Upper lobe of left lung (tissue), 6 donors: ENCODE measurements at regions not wholly inside any gene's neighbourhood (a gene's known extent, or its start where the extent isn't known, plus 50 kb on each side); places are given as distances from the start of the nearest gene placed in this dataset.

Experiments
- ATAC-seq, 2 donors: fragments of 200-7000 bp; cut with Tn5 transposase; one replicate each; pipeline ENCODE4 v1.9.1; 2022; ENCODE audit warnings: mild to moderate bottlenecking in 2 of 2, moderate library complexity in 2 of 2; ENCODE audit not compliant: low FRiP score in 2 of 2
- DNase-seq, 2 donors: peaks; one replicate each; pipeline ENCODE4 v3.0.0-alpha.2; 2019 to 2020
- H3K27ac ChIP-seq, 4 donors: fragments of 200-600 bp; sonication (generic); one replicate each; pipeline ENCODE4 v1.5.1; 2016 to 2019
- H3K27me3 ChIP-seq, 4 donors: fragments of 200-600 bp; sonication (generic); one replicate each; pipeline ENCODE4 v1.5.1; 2017 to 2019
- H3K36me3 ChIP-seq, 4 donors: fragments of 200-600 bp; sonication (generic); one replicate each; pipeline ENCODE4 v1.5.1; 2016 to 2019
- H3K4me1 ChIP-seq, 4 donors: fragments of 200-600 bp; sonication (generic); one replicate each; pipeline ENCODE4 v1.5.1; 2018 to 2019
- H3K4me3 ChIP-seq, 4 donors: fragments of 200-600 bp; sonication (generic); one replicate each; pipeline ENCODE4 v1.5.1; 2017 to 2019; ENCODE audit warnings: mild to moderate bottlenecking in 2 of 4, moderate library complexity in 1 of 4
- H3K9me3 ChIP-seq, 4 donors: fragments of 200-600 bp; sonication (generic); one replicate each; pipeline ENCODE4 v1.5.1; 2018 to 2019
- EP300 ChIP-seq, 4 donors: sonication (generic); formaldehyde crosslinking; IDR thresholded peaks; one replicate each; pipeline ENCODE4 v1.5.1; 2017; ENCODE audit warnings: antibody characterized with exemption in 4 of 4, control low read depth in 2 of 4
- POLR2A ChIP-seq, 4 donors: fragments of 450-650 bp; IDR thresholded peaks; one replicate each; pipeline ENCODE4 v1.5.1; 2016 to 2017; ENCODE audit warnings: antibody characterized with exemption in 4 of 4, mild to moderate bottlenecking in 2 of 4
- POLR2AphosphoS5 ChIP-seq, 2 donors: sonication (generic); formaldehyde crosslinking; IDR thresholded peaks; one replicate each; pipeline ENCODE4 v1.5.1; 2017; ENCODE audit warnings: antibody characterized with exemption in 2 of 2
- WGBS, 2 donors: methylation state at CpG; one replicate each; pipeline ENCODE4 v1.1.5; 2017 to 2018; 5-methylcytosine and 5-hydroxymethylcytosine counted together
- TF ChIP-seq, protein P1 (sequence below), 6 experiments: fragments of 450-650 bp in 4 of 6; fragments of 200-600 bp in 2 of 6; sonication (generic) in 2 of 6; IDR thresholded peaks; one replicate each; pipeline ENCODE4 v1.5.1; 2016 to 2019; ENCODE audit warnings: antibody characterized with exemption in 6 of 6
- donor health status: DM: no; HTN: no; CAD: no; lungs with moderate emphysema.
- donor health status: DM: no; HTN: yes; CAD: no; lungs with severe emphysema.

DNA sequence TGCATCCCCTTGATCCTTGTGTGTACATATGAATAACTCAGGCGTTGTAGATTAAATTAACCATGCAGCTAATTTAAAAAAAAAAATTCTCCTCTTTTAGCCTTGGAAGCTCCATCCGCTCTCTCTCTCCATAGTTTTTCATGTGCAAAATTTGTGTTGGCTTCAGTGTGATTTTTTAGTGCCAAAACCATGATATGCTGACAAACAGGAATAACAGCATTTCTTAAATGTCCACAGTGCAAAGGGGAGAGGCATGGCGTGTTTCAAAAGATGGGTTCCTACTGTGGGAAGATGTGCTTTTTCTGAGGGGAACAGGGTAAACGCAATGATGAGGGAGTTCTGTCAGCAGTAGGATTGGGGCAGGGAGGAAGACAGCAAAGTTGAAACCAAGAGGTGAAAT is 247.0 kb downstream of the ICOS start:
- H3K4me3 ChIP-seq: no peak overlapping the region
- H3K9me3 ChIP-seq: no peaks in the 10 kb centered on the region
- H3K27me3 ChIP-seq: no peaks in the 10 kb centered on the region
- no peak overlapping the region for H3K27ac ChIP-seq
- TF ChIP-seq EP300 (IDR thresholded peaks at IDR 0.05): no peak
- TF ChIP-seq POLR2A (IDR thresholded peaks at IDR 0.05): no peak
- no peak for TF ChIP-seq POLR2AphosphoS5 (IDR thresholded peaks at IDR 0.05)
- TF ChIP-seq, protein P1, sequence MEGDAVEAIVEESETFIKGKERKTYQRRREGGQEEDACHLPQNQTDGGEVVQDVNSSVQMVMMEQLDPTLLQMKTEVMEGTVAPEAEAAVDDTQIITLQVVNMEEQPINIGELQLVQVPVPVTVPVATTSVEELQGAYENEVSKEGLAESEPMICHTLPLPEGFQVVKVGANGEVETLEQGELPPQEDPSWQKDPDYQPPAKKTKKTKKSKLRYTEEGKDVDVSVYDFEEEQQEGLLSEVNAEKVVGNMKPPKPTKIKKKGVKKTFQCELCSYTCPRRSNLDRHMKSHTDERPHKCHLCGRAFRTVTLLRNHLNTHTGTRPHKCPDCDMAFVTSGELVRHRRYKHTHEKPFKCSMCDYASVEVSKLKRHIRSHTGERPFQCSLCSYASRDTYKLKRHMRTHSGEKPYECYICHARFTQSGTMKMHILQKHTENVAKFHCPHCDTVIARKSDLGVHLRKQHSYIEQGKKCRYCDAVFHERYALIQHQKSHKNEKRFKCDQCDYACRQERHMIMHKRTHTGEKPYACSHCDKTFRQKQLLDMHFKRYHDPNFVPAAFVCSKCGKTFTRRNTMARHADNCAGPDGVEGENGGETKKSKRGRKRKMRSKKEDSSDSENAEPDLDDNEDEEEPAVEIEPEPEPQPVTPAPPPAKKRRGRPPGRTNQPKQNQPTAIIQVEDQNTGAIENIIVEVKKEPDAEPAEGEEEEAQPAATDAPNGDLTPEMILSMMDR (IDR thresholded peaks at IDR 0.05): no peak
- peaks cover 0 to 4% (median 0%) of the 10 kb centered on the region in 4 donors for H3K4me1 ChIP-seq
- DNase-seq (no peak), ATAC-seq (no peak)
- H3K36me3 ChIP-seq: no peaks in the 10 kb centered on the region
- 60 to 62% methylated on average over 4 of the region's 4 CpGs for whole genome bisulfite sequencing, 2 donors

DNA sequence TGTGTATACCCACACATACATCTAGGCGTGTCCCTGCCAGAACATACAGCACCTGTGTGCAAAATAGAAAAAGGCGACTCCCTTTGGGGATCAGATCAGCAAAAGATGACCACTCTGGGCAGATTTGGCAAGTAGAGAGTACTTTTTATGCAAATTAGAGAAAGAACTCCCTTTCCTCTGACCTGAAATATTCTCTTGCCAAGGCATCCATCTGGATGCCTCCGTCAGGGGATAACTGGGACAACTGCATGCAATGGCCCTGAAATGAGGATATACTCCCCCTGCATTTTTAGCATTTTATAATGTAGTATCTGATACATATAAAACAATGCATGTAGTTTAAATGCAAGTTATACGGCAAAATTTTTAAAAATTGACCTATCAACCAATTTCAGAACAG is 247.7 kb downstream of the ICOS start:
- no peaks in the 10 kb centered on the region for H3K36me3 ChIP-seq
- H3K27ac ChIP-seq: no peak overlapping the region
- H3K4me1 ChIP-seq: peaks cover 0 to 4% (median 0%) of the 10 kb centered on the region in 4 donors
- DNase-seq: no peak
- 72 to 73% methylated on average over 4 of the region's 4 CpGs for WGBS, 2 donors
- H3K9me3 ChIP-seq: no peaks in the 10 kb centered on the region
- ATAC-seq: no peak
- no peak overlapping the region for H3K4me3 ChIP-seq
- TF ChIP-seq EP300 (IDR thresholded peaks at IDR 0.05) (no peak), POLR2AphosphoS5 (IDR thresholded peaks at IDR 0.05) (no peak), POLR2A (IDR thresholded peaks at IDR 0.05) (no peak)
- TF ChIP-seq, protein P1 (IDR thresholded peaks at IDR 0.05): no peak
- no peaks in the 10 kb centered on the region for H3K27me3 ChIP-seq

DNA sequence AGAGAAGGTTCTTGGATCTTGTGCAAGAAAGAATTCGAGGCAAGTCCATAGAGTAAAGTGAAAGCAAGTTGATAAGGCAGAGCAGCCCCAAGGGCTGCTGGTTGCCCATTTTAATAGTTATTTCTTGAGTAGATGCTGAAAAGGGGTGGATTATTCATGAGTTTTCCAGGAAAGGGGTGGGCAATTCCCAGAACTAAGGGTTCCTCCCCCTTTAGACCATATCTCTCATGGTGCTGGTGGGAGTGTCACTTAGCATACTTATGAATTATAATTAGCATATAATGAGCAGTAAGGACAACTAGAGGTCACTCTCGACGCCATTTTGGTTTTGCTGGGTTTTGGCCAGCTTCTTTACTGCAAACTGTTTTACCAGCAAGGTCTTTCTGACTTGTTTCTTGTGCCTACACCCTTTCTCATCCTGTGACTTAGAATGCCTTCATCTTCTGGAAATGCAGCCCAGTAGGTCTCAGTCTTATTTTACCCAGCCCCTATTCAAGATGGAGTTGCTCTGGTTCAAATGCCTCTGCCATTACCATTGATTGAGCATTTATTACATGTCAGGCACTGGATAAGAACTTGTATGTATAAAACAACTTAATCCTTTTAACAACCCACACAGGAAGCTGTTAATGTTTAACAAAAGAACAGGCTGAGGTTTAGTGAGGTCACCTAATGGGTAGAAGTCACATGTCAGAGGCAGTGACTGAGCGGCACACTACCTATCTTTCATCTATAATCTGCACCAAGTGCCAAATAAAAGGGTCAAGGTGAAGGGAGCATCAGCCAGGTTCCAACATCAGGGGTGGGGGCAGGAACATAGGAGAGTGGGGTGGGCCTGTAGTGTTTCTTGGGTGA is 250.9 kb downstream of the ICOS start:
- H3K27me3 ChIP-seq: no peaks in the 10 kb centered on the region
- H3K36me3 ChIP-seq: no peaks in the 10 kb centered on the region
- H3K4me1 ChIP-seq: peaks cover 0 to 4% (median 0%) of the 10 kb centered on the region in 4 donors
- ATAC-seq: no peak
- H3K9me3 ChIP-seq: no peaks in the 10 kb centered on the region
- H3K27ac ChIP-seq: no peak overlapping the region
- no peak for DNase-seq
- no peak overlapping the region for H3K4me3 ChIP-seq
- WGBS, 2 donors: 81 to 86% methylated on average over 4 of the region's 4 CpGs
- TF ChIP-seq, protein P1 (IDR thresholded peaks at IDR 0.05): no peak
- TF ChIP-seq POLR2A (IDR thresholded peaks at IDR 0.05): no peak
- TF ChIP-seq EP300 (IDR thresholded peaks at IDR 0.05): no peak
- no peak for TF ChIP-seq POLR2AphosphoS5 (IDR thresholded peaks at IDR 0.05)

DNA sequence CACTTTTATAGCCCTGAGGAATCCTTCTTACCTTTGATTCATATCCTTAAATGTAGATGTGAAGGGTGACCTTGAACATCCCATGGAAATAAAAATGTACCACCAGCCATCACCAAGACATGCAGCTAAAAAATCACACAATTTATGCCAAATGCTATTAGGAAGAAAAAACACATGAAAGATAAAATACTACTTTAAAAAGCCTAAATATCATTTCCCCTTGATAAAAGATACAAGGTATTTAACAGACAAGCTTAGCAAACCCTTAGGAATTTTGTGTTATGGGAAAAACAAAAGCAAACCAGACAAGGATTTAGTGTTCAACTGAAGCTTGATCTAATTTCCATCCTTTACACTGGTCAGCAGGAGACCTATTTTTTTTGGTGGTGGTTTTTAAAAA is 255.0 kb downstream of the ICOS start:
- Histone ChIP-seq H3K4me1 (no peaks in the 10 kb centered on the region), H3K4me3 (no peak overlapping the region), H3K36me3 (no peaks in the 10 kb centered on the region), H3K27ac (no peak overlapping the region), H3K9me3 (no peaks in the 10 kb centered on the region), H3K27me3 (no peaks in the 10 kb centered on the region)
- TF ChIP-seq, protein P1 (IDR thresholded peaks at IDR 0.05): no peak
- TF ChIP-seq POLR2AphosphoS5 (IDR thresholded peaks at IDR 0.05): no peak
- TF ChIP-seq EP300 (IDR thresholded peaks at IDR 0.05): no peak
- no peak for TF ChIP-seq POLR2A (IDR thresholded peaks at IDR 0.05)
- DNase-seq: no peak
- ATAC-seq: no peak

DNA sequence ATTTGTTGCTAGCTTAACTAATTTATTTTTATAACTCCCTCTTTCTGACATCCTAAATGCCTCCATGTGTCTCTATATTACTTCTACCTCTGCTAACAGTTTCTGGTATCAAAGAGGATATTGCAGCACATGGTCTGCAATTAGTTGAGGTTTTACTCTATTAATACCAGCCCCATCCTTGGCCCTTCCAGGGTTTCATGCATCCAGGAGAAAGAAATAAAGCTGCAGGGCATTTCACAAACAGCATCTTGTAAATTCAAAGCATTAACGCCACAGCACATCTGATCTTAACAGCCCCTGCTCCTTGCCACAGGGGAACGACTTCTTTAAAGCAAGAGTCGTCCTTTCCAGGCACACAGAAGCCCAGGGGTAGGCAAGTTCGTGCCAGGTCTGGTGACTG is 258.9 kb downstream of the ICOS start:
- Histone ChIP-seq H3K27ac (no peak overlapping the region), H3K4me3 (no peak overlapping the region), H3K27me3 (no peaks in the 10 kb centered on the region), H3K9me3 (no peaks in the 10 kb centered on the region), H3K4me1 (no peaks in the 10 kb centered on the region), H3K36me3 (no peaks in the 10 kb centered on the region)
- TF ChIP-seq POLR2A (IDR thresholded peaks at IDR 0.05) (no peak), POLR2AphosphoS5 (IDR thresholded peaks at IDR 0.05) (no peak), EP300 (IDR thresholded peaks at IDR 0.05) (no peak)
- TF ChIP-seq, protein P1 (IDR thresholded peaks at IDR 0.05): no peak
- no peak for ATAC-seq
- 79 to 86% methylated on average over 4 of the region's 4 CpGs for WGBS, 2 donors
- DNase-seq: no peak
